ENCODE measurements at regions not wholly inside any gene's neighbourhood (a gene's known extent, or its start where the extent isn't known, plus 50 kb on each side); places are given as distances from the start of the nearest gene placed in this dataset.

DNA sequence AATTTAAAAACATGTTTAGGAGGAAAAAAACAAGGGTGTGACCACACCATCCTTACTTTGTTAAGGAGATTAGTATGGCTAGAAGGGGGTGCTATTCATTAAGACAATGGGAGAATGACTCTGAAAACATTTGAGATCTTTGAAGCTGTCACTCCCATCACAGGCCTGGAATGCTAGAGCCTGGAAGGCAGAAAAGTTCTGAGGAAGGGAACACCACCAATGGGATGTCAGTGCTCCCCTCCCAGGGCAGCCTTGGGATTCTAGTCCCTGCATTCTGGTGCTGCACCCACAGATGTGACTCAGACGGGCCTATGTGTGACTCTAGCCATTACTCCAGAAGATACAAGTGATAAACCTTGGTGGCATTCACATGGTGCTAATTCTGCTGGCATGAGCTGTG is 162.2 kb upstream of the ANXA10 start:
- no peak for DNase-seq (ENCODE audit: low spot score in 2 of 2, unreplicated experiment in 2 of 2)
- no peak overlapping the region for H3K4me3 Mint-ChIP-seq
- H3K27me3 Mint-ChIP-seq (ENCODE audit: low read depth) = no peaks in the 10 kb centered on the region
- no peaks in the 10 kb centered on the region for H3K36me3 Mint-ChIP-seq
- no peaks in the 10 kb centered on the region for H3K9me3 Mint-ChIP-seq
- H3K4me1 Mint-ChIP-seq = peaks cover 3% of the 10 kb centered on the region
- TF ChIP-seq, protein P1, sequence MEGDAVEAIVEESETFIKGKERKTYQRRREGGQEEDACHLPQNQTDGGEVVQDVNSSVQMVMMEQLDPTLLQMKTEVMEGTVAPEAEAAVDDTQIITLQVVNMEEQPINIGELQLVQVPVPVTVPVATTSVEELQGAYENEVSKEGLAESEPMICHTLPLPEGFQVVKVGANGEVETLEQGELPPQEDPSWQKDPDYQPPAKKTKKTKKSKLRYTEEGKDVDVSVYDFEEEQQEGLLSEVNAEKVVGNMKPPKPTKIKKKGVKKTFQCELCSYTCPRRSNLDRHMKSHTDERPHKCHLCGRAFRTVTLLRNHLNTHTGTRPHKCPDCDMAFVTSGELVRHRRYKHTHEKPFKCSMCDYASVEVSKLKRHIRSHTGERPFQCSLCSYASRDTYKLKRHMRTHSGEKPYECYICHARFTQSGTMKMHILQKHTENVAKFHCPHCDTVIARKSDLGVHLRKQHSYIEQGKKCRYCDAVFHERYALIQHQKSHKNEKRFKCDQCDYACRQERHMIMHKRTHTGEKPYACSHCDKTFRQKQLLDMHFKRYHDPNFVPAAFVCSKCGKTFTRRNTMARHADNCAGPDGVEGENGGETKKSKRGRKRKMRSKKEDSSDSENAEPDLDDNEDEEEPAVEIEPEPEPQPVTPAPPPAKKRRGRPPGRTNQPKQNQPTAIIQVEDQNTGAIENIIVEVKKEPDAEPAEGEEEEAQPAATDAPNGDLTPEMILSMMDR (IDR thresholded peaks at IDR 0.05; ENCODE audit: unreplicated experiment) = no peak
- no peak overlapping the region for H3K27ac Mint-ChIP-seq

DNA sequence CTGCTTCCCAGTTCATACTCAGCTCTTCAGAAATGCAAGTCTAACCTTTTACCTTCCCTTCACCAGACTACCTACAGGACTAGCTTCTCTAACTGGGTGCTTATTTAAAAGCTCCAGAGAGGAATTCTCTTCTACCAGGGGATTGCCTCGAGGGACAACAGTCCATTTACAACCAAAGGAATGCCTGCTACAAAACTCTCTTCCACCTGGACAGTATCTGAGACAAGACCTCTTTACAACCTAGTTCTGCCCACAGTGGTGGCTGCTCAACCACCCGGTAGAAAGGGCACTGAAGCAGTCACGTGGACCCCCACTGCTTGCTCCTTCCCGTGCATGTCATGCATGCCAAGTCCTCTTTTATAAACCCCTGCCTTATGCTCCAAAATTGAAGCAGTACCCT is 158.1 kb upstream of the ANXA10 start:
- H3K27me3 Mint-ChIP-seq (ENCODE audit: low read depth) = no peaks in the 10 kb centered on the region
- DNase-seq (ENCODE audit: low spot score in 2 of 2, unreplicated experiment in 2 of 2) = no peak
- H3K9me3 Mint-ChIP-seq = no peaks in the 10 kb centered on the region
- peaks cover 5% of the 10 kb centered on the region for H3K4me1 Mint-ChIP-seq
- no peaks in the 10 kb centered on the region for H3K36me3 Mint-ChIP-seq
- no peak overlapping the region for H3K27ac Mint-ChIP-seq
- H3K4me3 Mint-ChIP-seq = no peak overlapping the region
- TF ChIP-seq, protein P1 (IDR thresholded peaks at IDR 0.05; ENCODE audit: unreplicated experiment) = no peak

DNA sequence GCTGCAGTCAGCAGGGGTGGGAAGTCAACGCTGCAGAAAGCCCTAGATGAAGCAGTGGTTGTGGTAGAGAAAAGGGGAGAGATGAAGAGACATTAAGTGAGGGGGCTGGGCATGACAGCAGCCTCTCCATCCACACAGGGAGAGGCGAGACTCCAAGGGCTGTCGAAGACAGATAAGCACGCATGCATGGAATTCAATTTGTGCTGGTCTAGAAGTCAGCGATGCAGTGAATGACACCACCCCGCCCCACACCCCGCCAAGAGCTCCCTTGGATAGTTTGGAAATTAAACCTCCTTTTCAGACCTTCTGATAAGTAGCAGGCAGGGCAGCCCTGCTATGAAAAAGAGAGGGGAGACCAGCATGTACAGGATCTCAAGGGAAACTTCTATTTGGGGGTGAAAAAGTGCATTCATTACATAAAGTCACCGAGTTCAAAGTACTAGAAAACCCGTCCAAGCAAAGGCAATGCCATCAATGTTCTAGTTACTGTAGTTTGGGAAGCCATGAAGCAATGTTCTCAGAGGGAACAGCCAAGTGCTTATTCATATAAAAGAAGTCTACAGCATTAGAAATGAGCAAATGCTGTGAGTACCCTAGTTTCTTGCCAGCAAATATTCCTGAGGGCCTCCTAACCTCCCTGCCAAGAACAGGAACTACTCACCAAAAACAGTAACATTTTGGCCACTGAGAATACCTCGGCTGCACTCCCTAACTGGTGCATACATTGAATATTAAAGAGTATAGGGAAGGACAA is 152.3 kb upstream of the ANXA10 start:
- no peaks in the 10 kb centered on the region for H3K36me3 Mint-ChIP-seq
- no peaks in the 10 kb centered on the region for H3K9me3 Mint-ChIP-seq
- peaks cover 2% of the 10 kb centered on the region for H3K4me1 Mint-ChIP-seq
- H3K27me3 Mint-ChIP-seq (ENCODE audit: low read depth) = no peaks in the 10 kb centered on the region
- no peak overlapping the region for H3K27ac Mint-ChIP-seq
- DNase-seq (ENCODE audit: low spot score in 2 of 2, unreplicated experiment in 2 of 2) = no peak
- no peak overlapping the region for H3K4me3 Mint-ChIP-seq
- TF ChIP-seq, protein P1 (IDR thresholded peaks at IDR 0.05; ENCODE audit: unreplicated experiment) = no peak

DNA sequence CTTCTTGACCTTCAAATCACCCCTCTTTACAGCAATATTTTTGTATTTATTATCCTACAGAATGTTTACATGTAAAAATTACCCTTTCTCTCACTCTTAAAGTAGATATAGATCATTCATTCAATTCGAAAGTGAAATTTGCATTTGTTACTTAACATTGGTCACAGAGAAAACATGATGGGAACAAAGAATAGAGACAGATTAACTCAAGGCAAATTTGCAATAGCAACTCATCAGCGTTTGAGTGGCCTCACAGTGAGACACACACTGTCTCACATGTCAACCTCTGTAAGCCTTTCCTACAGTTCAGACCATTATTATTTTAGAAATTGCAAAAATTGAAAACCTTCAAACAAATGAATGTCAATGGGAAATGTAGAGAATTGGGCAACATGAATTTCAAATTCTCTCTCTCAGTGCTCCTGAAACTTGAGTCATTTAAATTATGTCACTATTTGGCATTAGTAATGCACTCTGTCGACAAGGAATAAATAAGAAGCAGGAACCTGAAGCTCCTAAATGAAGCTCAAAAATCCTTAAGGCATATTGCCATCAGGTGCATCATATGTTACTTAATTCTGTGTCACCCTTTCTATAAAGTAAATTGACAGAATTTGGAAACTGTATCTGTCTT is 148.3 kb upstream of the ANXA10 start:
- Mint-ChIP-seq H3K9me3 (no peaks in the 10 kb centered on the region), H3K4me3 (no peak overlapping the region), H3K27ac (no peak overlapping the region), H3K27me3 (ENCODE audit: low read depth) (no peaks in the 10 kb centered on the region), H3K36me3 (no peaks in the 10 kb centered on the region), H3K4me1 (no peaks in the 10 kb centered on the region)
- no peak for DNase-seq (ENCODE audit: low spot score in 2 of 2, unreplicated experiment in 2 of 2)
- TF ChIP-seq, protein P1 (IDR thresholded peaks at IDR 0.05; ENCODE audit: unreplicated experiment) = no peak

DNA sequence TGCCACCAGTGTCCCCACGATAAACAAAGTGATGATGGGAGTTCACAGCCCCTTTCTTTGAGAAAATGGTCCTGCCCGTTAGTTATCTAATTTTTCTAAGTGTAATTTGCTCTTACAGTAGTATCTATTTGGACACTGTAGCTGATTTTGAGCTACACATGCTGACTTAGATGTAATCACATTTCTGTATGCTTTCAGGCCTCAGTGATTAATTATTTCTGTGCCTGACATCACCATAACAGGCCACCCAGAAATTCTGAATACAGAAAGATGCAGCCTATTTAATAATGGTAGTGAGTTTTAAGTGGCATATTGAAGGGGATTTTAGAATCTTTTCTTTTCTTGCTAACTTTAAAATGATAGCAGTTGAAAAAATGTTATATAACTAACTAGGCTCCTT is 147.6 kb upstream of the ANXA10 start:
- TF ChIP-seq, protein P1 (IDR thresholded peaks at IDR 0.05; ENCODE audit: unreplicated experiment) = no peak
- H3K4me3 Mint-ChIP-seq = no peak overlapping the region
- H3K4me1 Mint-ChIP-seq = no peaks in the 10 kb centered on the region
- no peaks in the 10 kb centered on the region for H3K27me3 Mint-ChIP-seq (ENCODE audit: low read depth)
- no peaks in the 10 kb centered on the region for H3K36me3 Mint-ChIP-seq
- no peak overlapping the region for H3K27ac Mint-ChIP-seq
- no peaks in the 10 kb centered on the region for H3K9me3 Mint-ChIP-seq
- DNase-seq (ENCODE audit: low spot score in 2 of 2, unreplicated experiment in 2 of 2) = no peak

All from mesothelial cell of epicardium (in vitro differentiated cells).